Neutrophil (primary cell): ENCODE measurements at regions not wholly inside any gene's neighbourhood (a gene's known extent, or its start where the extent isn't known, plus 50 kb on each side); places are given as distances from the start of the nearest gene placed in this dataset.

ENCODE experiments used
- H3K27ac ChIP-seq: fragments of 200-600 bp; sonication (generic); 2 replicates; pipeline ENCODE4 v1.5.1; 2016; ENCODE audit warnings: mild to moderate bottlenecking, moderate library complexity
- H3K27me3 ChIP-seq: fragments of 200-600 bp; sonication (generic); 2 replicates; pipeline ENCODE4 v1.6.0; 2016; ENCODE audit warnings: mild to moderate bottlenecking
- H3K36me3 ChIP-seq: fragments of 200-600 bp; sonication (generic); 2 replicates; pipeline ENCODE4 v1.5.1; 2017
- H3K4me1 ChIP-seq, 2 experiments: fragments of 200-600 bp in 1 of 2; sonication (generic) in 1 of 2; 1 replicate in 1 of 2; 2 replicates in 1 of 2; pipeline versions ENCODE4 v1.5.1 to v1.6.1; 2013 to 2016; ENCODE audit warnings: low read depth in 1 of 2, low read length in 1 of 2, mild to moderate bottlenecking in 1 of 2, moderate library complexity in 1 of 2; ENCODE audit not compliant: control insufficient read depth in 1 of 2, insufficient read depth in 1 of 2
- H3K4me3 ChIP-seq, 2 experiments: fragments of 200-600 bp in 1 of 2; sonication (generic) in 1 of 2; 1 replicate in 1 of 2; 2 replicates in 1 of 2; pipeline ENCODE4 v1.5.1; 2013 to 2016; ENCODE audit warnings: low read depth in 1 of 2, low read length in 1 of 2, mild to moderate bottlenecking in 1 of 2, moderate library complexity in 1 of 2
- H3K9me3 ChIP-seq: fragments of 200-600 bp; sonication (generic); 2 replicates; pipeline ENCODE4 v1.5.1; 2016
- CTCF ChIP-seq: fragments of 200-600 bp; sonication (generic); IDR thresholded peaks from 2 replicates; pipeline ENCODE4 v1.5.1; 2016; ENCODE audit warnings: antibody characterized with exemption

GRCh38 chr2:220396287-220396686, 768.9 kb downstream of the SLC4A3 start:
- Histone ChIP-seq H3K27ac (no peak overlapping the region), H3K36me3 (no peaks in the 10 kb centered on the region), H3K4me3 (no peak overlapping the region), H3K27me3 (no peaks in the 10 kb centered on the region), H3K9me3 (no peaks in the 10 kb centered on the region), H3K4me1 (no peaks in the 10 kb centered on the region)
- no peak for TF ChIP-seq CTCF

DNA sequence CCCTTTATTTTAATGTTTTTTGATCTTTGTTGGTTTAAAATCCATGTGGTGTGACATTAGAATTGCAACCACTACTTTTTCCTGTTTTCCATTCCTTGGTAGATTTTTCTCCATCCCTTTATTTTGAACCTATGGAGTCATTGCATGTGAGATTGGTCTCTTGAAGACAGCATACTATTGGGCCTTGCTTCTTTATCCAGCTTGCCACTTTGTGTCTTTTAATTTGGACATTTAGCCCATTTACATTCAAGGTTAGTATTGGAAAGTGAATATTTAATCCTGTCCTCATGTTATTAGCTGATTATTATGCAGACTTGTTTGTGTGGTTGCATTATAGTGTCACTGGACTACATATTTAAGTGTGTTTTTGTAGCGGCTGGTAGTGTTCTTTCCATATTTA, 782.9 kb downstream of the SLC4A3 start:
- Histone ChIP-seq H3K4me1 (no peaks in the 10 kb centered on the region), H3K4me3 (no peak overlapping the region), H3K27ac (no peak overlapping the region), H3K9me3 (no peaks in the 10 kb centered on the region), H3K36me3 (no peaks in the 10 kb centered on the region), H3K27me3 (no peaks in the 10 kb centered on the region)
- no peak for TF ChIP-seq CTCF

DNA sequence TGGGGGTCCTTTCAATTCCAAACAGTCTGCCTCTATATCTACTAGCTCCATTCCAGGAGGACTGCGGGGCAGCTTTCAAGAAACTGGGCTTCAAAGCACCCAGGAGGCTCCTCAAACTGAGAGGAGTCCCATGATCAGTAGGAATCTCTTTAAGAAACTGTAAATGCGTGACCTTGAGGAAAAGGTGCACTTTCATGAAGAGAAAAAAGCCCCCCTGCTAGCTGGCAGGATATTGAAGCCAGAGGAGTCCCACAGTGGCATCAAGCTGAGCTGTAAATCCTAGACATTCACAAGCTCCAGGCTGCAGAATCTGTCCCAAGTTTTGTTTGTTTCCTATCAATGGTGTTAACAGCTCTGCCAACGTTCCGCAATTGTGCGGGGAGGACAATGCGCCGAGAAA, 790.1 kb downstream of the SLC4A3 start:
- no peaks in the 10 kb centered on the region for H3K27me3 ChIP-seq
- no peak overlapping the region for H3K27ac ChIP-seq
- no peaks in the 10 kb centered on the region for H3K9me3 ChIP-seq
- TF ChIP-seq CTCF, result no peak
- H3K4me1 ChIP-seq, result no peaks in the 10 kb centered on the region
- H3K36me3 ChIP-seq, result no peaks in the 10 kb centered on the region
- H3K4me3 ChIP-seq, result no peak overlapping the region

GRCh38 chr2:220419647-220420046, 792.2 kb downstream of the SLC4A3 start:
- H3K36me3 ChIP-seq, result no peaks in the 10 kb centered on the region
- H3K27me3 ChIP-seq, result no peaks in the 10 kb centered on the region
- no peak for TF ChIP-seq CTCF

GRCh38 chr2:220420820-220421219, 793.4 kb downstream of the SLC4A3 start:
- TF ChIP-seq CTCF, result no peak
- Histone ChIP-seq H3K36me3 (no peaks in the 10 kb centered on the region), H3K27me3 (no peaks in the 10 kb centered on the region), H3K4me1 (no peaks in the 10 kb centered on the region), H3K4me3 (no peak overlapping the region), H3K27ac (no peak overlapping the region), H3K9me3 (no peaks in the 10 kb centered on the region)

More at GRCh38 chr2:220419647-220420046, 792.2 kb downstream of the SLC4A3 start:
- no peaks in the 10 kb centered on the region for H3K9me3 ChIP-seq
- no peak overlapping the region for H3K27ac ChIP-seq
- no peak overlapping the region for H3K4me3 ChIP-seq
- no peaks in the 10 kb centered on the region for H3K4me1 ChIP-seq

- no peaks in the 10 kb centered on the region for H3K27me3 ChIP-seq
- H3K27ac ChIP-seq, result no peak overlapping the region
- H3K36me3 ChIP-seq, result no peaks in the 10 kb centered on the region
- no peak overlapping the region for H3K4me3 ChIP-seq
- H3K9me3 ChIP-seq, result no peaks in the 10 kb centered on the region
- no peak for TF ChIP-seq CTCF
- H3K4me1 ChIP-seq, result no peaks in the 10 kb centered on the region
Measured at GRCh38 chr2:220422676-220423075, 795.2 kb downstream of the SLC4A3 start.
